ENCODE measurements at regions not wholly inside any gene's neighbourhood (a gene's known extent, or its start where the extent isn't known, plus 50 kb on each side); places are given as distances from the start of the nearest gene placed in this dataset.

- no peaks in the 10 kb centered on the region for H3K9me3 ChIP-seq
- WGBS, 2 donors: 57 to 63% methylated on average over 9 of the region's 9 CpGs
- DNase-seq (peak in 1 of 2 donors; percentile 27), ATAC-seq (peak; percentile 32 to 77 (median 59))
- no peaks in the 10 kb centered on the region for H3K36me3 ChIP-seq
- no peak overlapping the region for H3K4me3 ChIP-seq
- peaks cover 3 to 62% (median 32%) of the 10 kb centered on the region in 9 donors for H3K4me1 ChIP-seq
- no peak for TF ChIP-seq CTCF (IDR thresholded peaks at IDR 0.05)
- H3K27me3 ChIP-seq: no peaks in the 10 kb centered on the region
- intact Hi-C loops (cut with DNase I): loop anchor here in 4 of 10 donors (5.0 to 10.0 kb wide), 3 partner anchors 156 to 784 kb away; no protein-coding TSS in a partner anchor
- peak overlapping the region in 9 of 10 donors; percentile 11 to 81 (median 48) for H3K27ac ChIP-seq
These were observed 528.0 kb downstream of the SOX6 start for GRCh38 chr11:15828215-15828853.

GRCh38 chr11:15829312-15829711 lies 527.0 kb downstream of the SOX6 start:
- DNase-seq: no peak
- peaks cover 3 to 62% (median 32%) of the 10 kb centered on the region in 9 donors for H3K4me1 ChIP-seq
- 39 to 59% methylated on average over 1 of the region's 1 CpG for WGBS, 2 donors

GRCh38 chr11:15830741-15831428 lies 525.5 kb downstream of the SOX6 start:
- WGBS, 2 donors: 60 to 72% methylated on average over 9 of the region's 9 CpGs
- Histone ChIP-seq H3K4me1 (peaks cover 3 to 58% (median 32%) of the 10 kb centered on the region in 9 donors), H3K27me3 (no peaks in the 10 kb centered on the region), H3K27ac (peak overlapping the region in 1 of 10 donors; percentile 75), H3K36me3 (no peaks in the 10 kb centered on the region), H3K9me3 (no peaks in the 10 kb centered on the region), H3K4me3 (no peak overlapping the region)
- no peak for TF ChIP-seq CTCF (IDR thresholded peaks at IDR 0.05)
- intact Hi-C loops (cut with DNase I): no loop called here
- DNase-seq: no peak
- no peak for ATAC-seq

More at GRCh38 chr11:15829312-15829711, 527.0 kb downstream of the SOX6 start:
- H3K4me3 ChIP-seq: no peak overlapping the region
- intact Hi-C loops (cut with DNase I): loop anchor here in 4 of 10 donors (5.0 to 10.0 kb wide), 3 partner anchors 155 to 783 kb away; no protein-coding TSS in a partner anchor
- TF ChIP-seq CTCF (IDR thresholded peaks at IDR 0.05): no peak
- H3K36me3 ChIP-seq: no peaks in the 10 kb centered on the region
- H3K9me3 ChIP-seq: no peaks in the 10 kb centered on the region
- peak overlapping the region in 7 of 10 donors; percentile 10 to 81 (median 59) for H3K27ac ChIP-seq
- H3K27me3 ChIP-seq: no peaks in the 10 kb centered on the region
- peak in 5 of 8 donors; percentile 26 to 59 (median 57) for ATAC-seq

GRCh38 chr11:15835788-15836411 lies 520.4 kb downstream of the SOX6 start:
- Histone ChIP-seq H3K9me3 (no peaks in the 10 kb centered on the region), H3K27ac (no peak overlapping the region), H3K36me3 (no peaks in the 10 kb centered on the region), H3K4me1 (peaks cover 0 to 14% (median 0%) of the 10 kb centered on the region in 9 donors), H3K4me3 (no peak overlapping the region), H3K27me3 (no peaks in the 10 kb centered on the region)
- ATAC-seq (peak in 1 of 8 donors; percentile 20), DNase-seq (no peak)
- TF ChIP-seq CTCF (IDR thresholded peaks at IDR 0.05): no peak
- WGBS, 2 donors: 79 to 80% methylated on average over 7 of the region's 7 CpGs
- intact Hi-C loops (cut with DNase I): no loop called here

Measured in heart right ventricle (tissue), 16 donors.